ENCODE measurements at regions not wholly inside any gene's neighbourhood (a gene's known extent, or its start where the extent isn't known, plus 50 kb on each side); places are given as distances from the start of the nearest gene placed in this dataset.

DNA sequence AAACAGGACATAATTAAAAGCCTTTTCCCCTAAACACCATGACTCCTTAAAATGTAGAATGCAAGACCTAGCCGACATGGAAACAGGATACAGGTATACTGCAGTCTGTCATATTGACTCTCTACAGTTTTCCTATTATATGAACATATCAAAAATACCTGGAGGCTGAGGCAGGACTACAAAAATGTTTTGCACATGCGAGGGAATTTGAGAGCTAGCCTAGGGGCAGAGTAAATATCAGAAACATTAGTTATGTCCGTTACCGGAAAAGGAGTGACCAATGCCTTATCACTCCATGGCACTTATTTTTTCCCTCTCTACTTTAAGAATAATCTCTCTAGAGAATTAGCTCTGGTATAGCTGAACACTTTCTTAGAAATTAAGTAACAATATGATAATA, 732.3 kb downstream of the TUSC7 start:
- TF ChIP-seq EZH2phosphoT487 (IDR thresholded peaks at IDR 0.05; ENCODE audit: low read depth): no peak
- TF ChIP-seq, protein P1, sequence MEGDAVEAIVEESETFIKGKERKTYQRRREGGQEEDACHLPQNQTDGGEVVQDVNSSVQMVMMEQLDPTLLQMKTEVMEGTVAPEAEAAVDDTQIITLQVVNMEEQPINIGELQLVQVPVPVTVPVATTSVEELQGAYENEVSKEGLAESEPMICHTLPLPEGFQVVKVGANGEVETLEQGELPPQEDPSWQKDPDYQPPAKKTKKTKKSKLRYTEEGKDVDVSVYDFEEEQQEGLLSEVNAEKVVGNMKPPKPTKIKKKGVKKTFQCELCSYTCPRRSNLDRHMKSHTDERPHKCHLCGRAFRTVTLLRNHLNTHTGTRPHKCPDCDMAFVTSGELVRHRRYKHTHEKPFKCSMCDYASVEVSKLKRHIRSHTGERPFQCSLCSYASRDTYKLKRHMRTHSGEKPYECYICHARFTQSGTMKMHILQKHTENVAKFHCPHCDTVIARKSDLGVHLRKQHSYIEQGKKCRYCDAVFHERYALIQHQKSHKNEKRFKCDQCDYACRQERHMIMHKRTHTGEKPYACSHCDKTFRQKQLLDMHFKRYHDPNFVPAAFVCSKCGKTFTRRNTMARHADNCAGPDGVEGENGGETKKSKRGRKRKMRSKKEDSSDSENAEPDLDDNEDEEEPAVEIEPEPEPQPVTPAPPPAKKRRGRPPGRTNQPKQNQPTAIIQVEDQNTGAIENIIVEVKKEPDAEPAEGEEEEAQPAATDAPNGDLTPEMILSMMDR (IDR thresholded peaks at IDR 0.05; ENCODE audit: low read depth, low read length): no peak

All from OCI-LY3 (cell line).